GM19438 (cell line): ENCODE measurements at regions not wholly inside any gene's neighbourhood (a gene's known extent, or its start where the extent isn't known, plus 50 kb on each side); places are given as distances from the start of the nearest gene placed in this dataset.

Experiments
- ATAC-seq: cut with Tn5 transposase; IDR thresholded peaks from one replicate; pipeline ENCODE4 v1.9.1; 2021; ENCODE audit warnings: low read depth; ENCODE audit not compliant: unreplicated experiment

- ATAC-seq = no peak
These were observed 451.4 kb downstream of the WDR72 start for GRCh38 chr15:53307952-53308624.

- no peak for ATAC-seq
These were observed 453.9 kb downstream of the WDR72 start for GRCh38 chr15:53305554-53305953.

GRCh38 chr15:53305101-53305500 lies 454.4 kb downstream of the WDR72 start:
- no peak for ATAC-seq

- no peak for ATAC-seq
These were observed 461.6 kb downstream of the WDR72 start for GRCh38 chr15:53297828-53298227.

GRCh38 chr15:53296603-53297002 lies 462.9 kb downstream of the WDR72 start:
- no peak for ATAC-seq

GRCh38 chr15:53295574-53295973 lies 463.9 kb downstream of the WDR72 start:
- ATAC-seq = no peak

GRCh38 chr15:53288542-53288941 lies 470.9 kb downstream of the WDR72 start:
- ATAC-seq = no peak

- no peak for ATAC-seq
These were observed 484.5 kb upstream of the ONECUT1 start for GRCh38 chr15:53274630-53275029.

- ATAC-seq = no peak
These were observed 482.0 kb upstream of the ONECUT1 start for GRCh38 chr15:53272116-53272515.

- ATAC-seq = no peak
These were observed 476.0 kb upstream of the ONECUT1 start for GRCh38 chr15:53266176-53266575.

GRCh38 chr15:53260647-53261046 lies 470.5 kb upstream of the ONECUT1 start:
- ATAC-seq = no peak

GRCh38 chr15:53256457-53256856 lies 466.3 kb upstream of the ONECUT1 start:
- no peak for ATAC-seq

GRCh38 chr15:53256043-53256442 lies 465.9 kb upstream of the ONECUT1 start:
- ATAC-seq = no peak

GRCh38 chr15:53251996-53252395 lies 461.9 kb upstream of the ONECUT1 start:
- no peak for ATAC-seq

GRCh38 chr15:53251523-53251922 lies 461.4 kb upstream of the ONECUT1 start:
- no peak for ATAC-seq

- no peak for ATAC-seq
These were observed 457.0 kb upstream of the ONECUT1 start for GRCh38 chr15:53247041-53247708.

GRCh38 chr15:53246404-53246803 lies 456.3 kb upstream of the ONECUT1 start:
- ATAC-seq = no peak

GRCh38 chr15:53233801-53234200 lies 443.7 kb upstream of the ONECUT1 start:
- no peak for ATAC-seq

GRCh38 chr15:53230473-53230872 lies 440.3 kb upstream of the ONECUT1 start:
- ATAC-seq = no peak

- no peak for ATAC-seq
These were observed 436.4 kb upstream of the ONECUT1 start for GRCh38 chr15:53226559-53226958.

GRCh38 chr15:53225781-53226180 lies 435.6 kb upstream of the ONECUT1 start:
- no peak for ATAC-seq

GRCh38 chr15:53224371-53224770 lies 434.2 kb upstream of the ONECUT1 start:
- no peak for ATAC-seq
